Spleen (tissue), 7 donors: ENCODE measurements at regions not wholly inside any gene's neighbourhood (a gene's known extent, or its start where the extent isn't known, plus 50 kb on each side); places are given as distances from the start of the nearest gene placed in this dataset.

Experiments used
- POLR2AphosphoS5 ChIP-seq, 3 donors: sonication (generic); formaldehyde crosslinking; IDR thresholded peaks; one replicate each; pipeline ENCODE4 v1.5.1; 2017; ENCODE audit warnings: antibody characterized with exemption in 3 of 3
- TF ChIP-seq, protein P1 (sequence below), 11 experiments: fragments of 200-600 bp in 7 of 11; fragments of 450-650 bp in 4 of 11; sonication (generic) in 4 of 11; IDR thresholded peaks in 8 of 11; conservative IDR thresholded peaks in 3 of 11; 1 replicate in 7 of 11; 2 replicates in 4 of 11; pipeline versions ENCODE4 v1.4.0 to v1.8.0; 2016 to 2021; ENCODE audit warnings: antibody characterized with exemption in 11 of 11, inconsistent platforms in 4 of 11, mild to moderate bottlenecking in 1 of 11
- donor health status: DM: no; HTN: no; CAD: no; lungs with moderate emphysema.
- donor health status: DM: no; HTN: no; CAD: no.
- donor health status: DM: no; HTN: no; CAD: no.

DNA sequence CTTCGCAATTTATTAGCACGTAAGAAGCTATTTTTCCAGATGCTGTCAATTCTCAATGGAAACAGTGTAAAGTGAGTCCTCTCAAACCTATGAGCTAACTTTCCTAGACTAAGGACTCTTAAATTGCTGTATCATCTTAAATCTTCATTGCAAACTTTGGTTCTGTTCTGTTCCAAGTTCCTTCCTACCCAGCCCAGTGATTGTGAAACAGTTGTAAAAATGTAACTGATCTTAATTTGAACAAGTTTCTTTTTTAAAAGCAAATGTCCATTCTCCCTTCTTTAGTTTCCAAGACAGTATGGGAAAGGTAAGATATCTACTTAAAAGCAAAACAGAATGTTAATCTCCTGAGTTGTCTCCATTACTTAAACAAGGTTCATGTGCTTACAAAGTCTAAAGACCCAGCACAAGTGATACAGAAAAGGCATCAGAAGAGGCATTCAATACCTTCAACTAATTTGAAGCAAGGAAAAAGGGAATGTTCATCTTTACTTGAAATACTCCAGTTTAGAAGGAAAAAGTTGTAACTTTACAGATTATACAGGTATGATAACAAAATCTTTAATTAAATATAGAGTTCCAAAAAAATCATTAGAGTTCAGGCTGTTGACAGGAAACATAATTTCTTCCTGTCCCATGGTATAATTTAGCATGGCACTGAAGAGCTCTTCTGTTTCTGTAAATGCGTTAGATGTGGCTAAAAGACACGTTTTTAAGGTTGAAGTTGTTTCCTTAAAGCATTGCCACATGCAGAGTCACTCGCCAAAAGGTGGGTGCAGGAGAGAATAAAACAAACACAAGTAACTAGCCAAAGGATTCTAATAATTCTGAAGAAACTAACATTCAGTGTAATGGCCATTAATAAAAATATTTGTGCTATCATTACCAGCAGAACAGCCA is 101.5 kb upstream of the USP15 start:
- TF ChIP-seq, protein P1, sequence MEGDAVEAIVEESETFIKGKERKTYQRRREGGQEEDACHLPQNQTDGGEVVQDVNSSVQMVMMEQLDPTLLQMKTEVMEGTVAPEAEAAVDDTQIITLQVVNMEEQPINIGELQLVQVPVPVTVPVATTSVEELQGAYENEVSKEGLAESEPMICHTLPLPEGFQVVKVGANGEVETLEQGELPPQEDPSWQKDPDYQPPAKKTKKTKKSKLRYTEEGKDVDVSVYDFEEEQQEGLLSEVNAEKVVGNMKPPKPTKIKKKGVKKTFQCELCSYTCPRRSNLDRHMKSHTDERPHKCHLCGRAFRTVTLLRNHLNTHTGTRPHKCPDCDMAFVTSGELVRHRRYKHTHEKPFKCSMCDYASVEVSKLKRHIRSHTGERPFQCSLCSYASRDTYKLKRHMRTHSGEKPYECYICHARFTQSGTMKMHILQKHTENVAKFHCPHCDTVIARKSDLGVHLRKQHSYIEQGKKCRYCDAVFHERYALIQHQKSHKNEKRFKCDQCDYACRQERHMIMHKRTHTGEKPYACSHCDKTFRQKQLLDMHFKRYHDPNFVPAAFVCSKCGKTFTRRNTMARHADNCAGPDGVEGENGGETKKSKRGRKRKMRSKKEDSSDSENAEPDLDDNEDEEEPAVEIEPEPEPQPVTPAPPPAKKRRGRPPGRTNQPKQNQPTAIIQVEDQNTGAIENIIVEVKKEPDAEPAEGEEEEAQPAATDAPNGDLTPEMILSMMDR (IDR thresholded peaks at IDR 0.05 in 8 of 11, conservative IDR thresholded peaks at IDR 0.05 in 3 of 11): no peak
- no peak for TF ChIP-seq POLR2AphosphoS5 (IDR thresholded peaks at IDR 0.05)
